ENCODE measurements at regions not wholly inside any gene's neighbourhood (a gene's known extent, or its start where the extent isn't known, plus 50 kb on each side); places are given as distances from the start of the nearest gene placed in this dataset.

GRCh38 chr15:72836676-72837330, 53.2 kb upstream of the ADPGK start:
- TF ChIP-seq, protein P1, sequence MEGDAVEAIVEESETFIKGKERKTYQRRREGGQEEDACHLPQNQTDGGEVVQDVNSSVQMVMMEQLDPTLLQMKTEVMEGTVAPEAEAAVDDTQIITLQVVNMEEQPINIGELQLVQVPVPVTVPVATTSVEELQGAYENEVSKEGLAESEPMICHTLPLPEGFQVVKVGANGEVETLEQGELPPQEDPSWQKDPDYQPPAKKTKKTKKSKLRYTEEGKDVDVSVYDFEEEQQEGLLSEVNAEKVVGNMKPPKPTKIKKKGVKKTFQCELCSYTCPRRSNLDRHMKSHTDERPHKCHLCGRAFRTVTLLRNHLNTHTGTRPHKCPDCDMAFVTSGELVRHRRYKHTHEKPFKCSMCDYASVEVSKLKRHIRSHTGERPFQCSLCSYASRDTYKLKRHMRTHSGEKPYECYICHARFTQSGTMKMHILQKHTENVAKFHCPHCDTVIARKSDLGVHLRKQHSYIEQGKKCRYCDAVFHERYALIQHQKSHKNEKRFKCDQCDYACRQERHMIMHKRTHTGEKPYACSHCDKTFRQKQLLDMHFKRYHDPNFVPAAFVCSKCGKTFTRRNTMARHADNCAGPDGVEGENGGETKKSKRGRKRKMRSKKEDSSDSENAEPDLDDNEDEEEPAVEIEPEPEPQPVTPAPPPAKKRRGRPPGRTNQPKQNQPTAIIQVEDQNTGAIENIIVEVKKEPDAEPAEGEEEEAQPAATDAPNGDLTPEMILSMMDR (IDR thresholded peaks at IDR 0.05; ENCODE audit: borderline replicate concordance, extremely low read depth, low read length, poor library complexity, severe bottlenecking) = no peak
- no peak for TF ChIP-seq EZH2 (IDR thresholded peaks at IDR 0.05; ENCODE audit: borderline replicate concordance, low read depth, low read length, severe bottlenecking)
